DMS153 treated with DMSO at 0.1 percent for 48 hours (cell line): ENCODE measurements at regions not wholly inside any gene's neighbourhood (a gene's known extent, or its start where the extent isn't known, plus 50 kb on each side); places are given as distances from the start of the nearest gene placed in this dataset.
A peak's percentile ranks its signal among the peaks of the same experiment; 100 is the strongest.

Experiments used
- DNase-seq: peaks from one replicate; lab custom pipeline; 2025; ENCODE audit not compliant: unreplicated experiment; lab: John Stamatoyannopoulos, UW

DNA sequence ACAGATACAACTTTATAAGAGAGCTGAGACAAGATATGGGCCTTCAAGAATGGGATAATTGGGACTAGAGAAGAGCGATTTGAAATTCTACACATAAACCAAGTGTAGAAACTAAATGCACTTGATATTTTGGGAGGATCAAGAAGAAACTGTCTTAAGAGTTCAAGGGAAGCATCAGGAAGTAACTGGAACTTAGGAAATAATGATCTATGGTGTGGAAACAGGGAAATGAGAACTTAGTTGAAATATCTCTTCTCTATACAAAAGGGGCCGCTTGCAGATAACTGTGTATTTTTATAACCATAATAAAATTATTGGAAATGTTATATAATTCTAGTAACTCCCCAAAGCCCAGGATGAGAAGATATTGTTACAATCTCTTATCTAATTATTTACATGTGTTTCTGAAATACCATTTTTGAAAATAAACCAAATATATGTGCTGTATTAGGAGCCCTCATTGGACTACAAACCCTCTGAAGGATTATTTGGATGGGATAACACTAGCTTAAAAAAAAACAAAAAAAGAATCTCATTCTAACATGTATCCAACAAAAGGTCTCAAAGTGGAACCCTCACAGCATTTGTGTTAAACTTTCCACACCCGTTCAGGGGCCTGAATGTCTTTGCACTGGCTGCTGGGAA is 84.7 kb upstream of the FLRT2 start:
- DNase-seq: no peak

DNA sequence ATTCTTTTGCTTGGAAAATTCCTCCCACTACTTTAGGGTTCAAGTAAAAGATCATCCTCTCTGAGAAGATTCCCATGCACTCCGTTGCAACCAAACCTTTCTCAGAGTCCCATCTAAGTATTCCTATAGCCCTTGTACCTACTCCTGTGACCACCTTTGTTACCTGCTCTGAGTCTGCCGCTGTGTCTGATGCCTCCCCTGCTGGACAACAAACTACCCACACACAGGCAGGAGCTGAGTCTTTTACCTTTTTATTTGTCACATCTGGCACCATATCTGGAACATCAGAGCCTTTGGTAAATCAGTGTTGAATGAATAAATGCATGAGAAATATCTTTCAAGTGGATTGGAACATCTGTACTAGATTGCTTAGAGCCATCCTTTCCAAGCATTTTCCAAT is 82.1 kb upstream of the FLRT2 start:
- DNase-seq: no peak

DNA sequence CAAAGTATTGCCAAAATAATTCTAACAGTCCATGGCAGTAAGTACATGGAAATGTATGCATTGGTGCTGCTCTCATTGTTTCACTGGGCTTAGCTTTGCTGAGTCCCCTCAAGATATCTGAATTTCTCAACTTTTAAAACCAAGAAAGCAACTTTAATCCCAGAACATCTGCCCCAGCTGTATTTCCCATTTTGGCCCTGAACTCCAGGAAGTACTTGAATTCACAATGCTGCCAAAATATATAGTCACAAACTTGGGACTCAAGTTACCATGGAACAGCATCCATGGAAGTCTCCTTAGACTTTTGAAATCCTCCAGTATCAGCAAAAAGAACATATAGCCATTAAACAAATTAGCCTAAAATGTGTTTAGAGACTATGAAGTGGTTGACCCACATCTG is 78.5 kb upstream of the FLRT2 start:
- no peak for DNase-seq

DNA sequence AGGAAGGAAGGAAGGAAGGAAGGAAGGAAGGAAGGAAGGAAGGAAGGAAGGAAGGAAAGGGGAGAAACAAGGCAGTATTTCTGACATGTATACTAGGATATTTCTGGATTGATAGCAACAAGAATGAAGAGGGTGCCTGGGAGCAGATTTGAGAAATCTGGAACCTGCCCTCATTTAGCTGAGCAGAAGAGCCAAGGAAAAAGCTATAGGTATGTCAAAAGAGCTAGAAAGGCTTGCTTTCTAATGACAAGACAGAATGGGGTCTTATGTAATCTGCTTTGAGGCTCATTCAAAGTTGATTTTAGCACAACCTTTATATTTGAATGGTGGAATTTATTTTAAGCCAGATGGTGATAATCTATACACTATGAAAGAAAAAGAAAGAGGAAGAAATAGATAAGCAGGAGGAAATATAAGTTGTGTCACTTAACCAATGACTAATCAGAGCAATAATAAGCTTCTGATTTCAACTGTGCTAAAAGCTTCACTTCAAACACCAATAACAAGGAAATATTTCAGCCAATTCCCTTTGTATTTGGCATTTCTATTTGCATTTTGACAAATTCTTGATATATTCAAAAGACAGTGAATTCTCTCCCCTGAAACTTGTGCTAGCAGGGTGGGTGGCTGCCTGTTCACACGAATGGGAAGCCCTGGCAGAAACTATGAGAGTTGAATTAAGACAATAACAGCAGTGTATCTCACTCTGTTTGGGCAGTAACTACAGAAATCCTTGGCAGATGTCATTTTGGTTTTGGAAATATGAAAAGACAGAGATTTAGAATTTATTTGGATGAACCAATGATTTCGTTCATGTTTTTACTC is 76.3 kb upstream of the FLRT2 start:
- no peak for DNase-seq

DNA sequence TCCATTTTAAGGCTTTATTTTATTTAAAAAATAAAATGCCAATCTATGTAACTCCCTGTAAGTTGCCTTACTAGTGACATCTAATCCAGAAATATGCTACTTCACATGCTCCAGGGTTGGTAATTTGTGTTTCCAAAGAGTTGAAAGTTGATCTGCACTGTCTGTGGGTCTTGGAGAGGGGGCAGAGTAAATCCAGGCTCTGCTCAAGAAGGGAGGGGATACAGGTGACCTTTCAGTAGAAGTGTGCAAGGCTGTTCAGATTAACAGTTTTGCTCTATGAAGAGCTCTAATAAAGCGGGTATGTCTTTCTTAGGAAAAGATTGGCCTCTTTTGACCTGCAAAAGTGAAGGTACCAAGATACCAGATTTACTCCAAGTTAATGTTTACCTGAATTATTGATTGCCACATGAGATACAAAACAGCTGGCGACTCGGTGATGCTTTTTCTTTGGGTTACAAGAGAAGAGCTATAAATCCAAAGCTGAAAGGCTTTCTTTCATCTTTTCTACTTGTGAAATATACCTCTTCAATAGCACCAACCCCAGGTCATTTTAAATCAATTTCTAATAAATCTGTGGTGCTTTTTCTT is 75.6 kb upstream of the FLRT2 start:
- no peak for DNase-seq

DNA sequence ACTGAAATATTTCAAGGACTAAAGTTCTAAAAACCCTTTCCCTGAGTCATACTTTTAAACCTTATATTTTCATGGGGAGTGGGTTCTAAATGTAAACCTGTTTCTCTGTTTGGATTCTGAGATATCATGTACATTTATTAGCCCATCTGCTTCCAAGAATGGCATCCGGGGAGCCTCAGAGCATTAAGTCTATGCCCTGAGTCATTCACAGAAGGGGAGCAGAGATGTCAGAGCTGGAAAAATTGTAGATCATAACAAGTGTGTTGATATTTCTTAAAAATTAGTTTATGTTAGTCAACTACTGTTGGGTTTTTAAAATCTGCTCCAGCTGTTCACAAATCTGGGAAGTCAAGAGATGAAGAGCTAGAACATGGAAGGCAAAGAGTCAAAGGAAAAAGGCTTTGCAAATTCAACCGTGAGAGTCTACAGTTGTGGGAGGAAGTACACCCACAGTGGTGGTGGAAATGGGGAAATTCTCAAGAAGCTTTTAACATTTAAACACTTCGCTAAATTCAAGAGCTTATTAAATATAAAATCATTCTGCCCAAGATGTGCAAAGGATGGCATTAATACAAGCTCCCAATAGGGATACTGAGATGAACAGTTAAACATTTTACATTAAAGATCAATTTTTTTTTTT is 70.5 kb upstream of the FLRT2 start:
- no peak for DNase-seq

DNA sequence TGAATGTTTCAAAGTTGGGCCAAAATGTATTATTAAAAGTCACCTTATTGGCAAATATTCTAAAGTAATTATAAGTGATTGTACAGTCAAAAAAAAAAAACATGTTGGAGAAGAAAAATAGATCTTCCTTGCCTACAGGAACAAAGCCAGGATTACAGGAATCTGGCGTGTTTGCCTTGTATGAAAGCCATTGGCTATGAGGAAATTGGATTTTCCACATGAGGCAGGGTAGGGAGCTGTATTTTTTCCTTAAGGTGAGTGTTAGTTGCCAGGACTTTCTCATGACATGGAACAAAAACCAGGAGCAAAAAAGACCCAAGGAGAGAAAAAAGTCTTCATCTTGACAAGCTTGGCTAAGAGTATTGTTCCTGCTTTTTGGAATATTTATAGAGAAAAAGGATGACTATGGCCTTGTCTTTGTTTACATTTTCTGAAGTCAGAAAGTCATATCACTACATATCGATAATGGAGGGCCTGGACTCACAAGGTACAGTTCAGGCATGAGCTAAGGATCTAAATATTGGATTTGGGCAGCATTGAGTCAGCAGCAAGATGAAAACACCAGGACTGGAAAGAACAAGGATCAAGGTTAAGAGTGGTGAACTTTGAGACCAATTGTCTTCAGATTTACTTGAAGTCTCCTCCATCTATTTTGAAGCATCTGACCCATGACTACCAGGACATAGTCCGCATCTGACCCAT is 68.4 kb upstream of the FLRT2 start:
- DNase-seq: no peak

DNA sequence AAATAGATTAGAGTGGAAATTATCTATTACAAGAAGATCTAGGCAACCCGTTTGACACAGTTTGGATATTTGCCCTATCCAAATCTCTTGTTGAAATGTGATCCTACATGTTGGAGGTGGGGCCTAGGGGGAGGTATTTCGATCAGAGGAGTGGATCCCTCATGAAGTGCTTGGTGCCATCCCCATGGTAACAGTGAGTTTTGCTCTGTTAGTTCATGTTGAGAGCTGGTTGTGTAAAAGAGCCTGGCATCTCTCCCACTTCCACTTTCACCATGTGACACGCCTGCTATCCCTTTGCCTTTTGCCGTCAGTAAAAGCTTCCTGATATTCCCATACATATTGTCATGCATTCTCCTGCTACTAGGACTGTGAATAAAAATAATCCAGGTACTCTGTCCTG is 66.4 kb upstream of the FLRT2 start:
- DNase-seq: peak; percentile 30

DNA sequence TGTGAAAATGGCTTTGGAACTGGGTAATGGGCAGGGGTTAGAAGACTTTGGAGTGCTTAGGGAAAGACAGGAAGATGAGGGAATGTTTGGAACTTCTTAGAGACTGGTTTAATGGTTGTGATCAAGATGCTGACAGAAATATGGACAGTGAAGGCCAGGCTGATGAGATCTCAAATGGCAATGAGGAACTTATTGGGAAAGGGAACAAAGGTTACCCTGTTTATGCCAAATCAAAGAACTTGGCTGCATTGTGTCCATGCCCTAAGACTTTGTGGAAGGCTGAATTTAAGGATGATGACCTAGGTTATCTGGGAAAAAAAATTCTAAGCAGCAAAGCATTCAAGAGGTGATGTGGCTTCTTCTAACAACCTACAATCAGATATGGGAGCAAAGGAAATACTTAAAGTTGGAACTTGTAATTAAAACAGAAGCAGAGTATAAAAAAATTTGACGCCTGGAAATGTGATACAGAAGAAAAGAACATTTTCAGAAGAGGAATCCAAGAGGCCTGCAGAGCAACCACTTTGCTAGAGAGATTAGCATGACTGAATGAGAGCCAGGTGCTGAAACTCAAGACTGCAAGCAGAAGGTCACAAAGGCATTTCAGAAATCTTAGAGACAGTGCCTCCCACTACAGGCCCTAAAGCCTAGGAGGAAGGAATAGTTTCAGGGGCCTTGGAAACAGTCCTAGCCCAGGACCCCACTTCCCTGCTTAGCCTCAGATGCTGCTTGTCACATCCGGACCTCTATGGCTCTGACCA is 65.6 kb upstream of the FLRT2 start:
- DNase-seq: no peak

DNA sequence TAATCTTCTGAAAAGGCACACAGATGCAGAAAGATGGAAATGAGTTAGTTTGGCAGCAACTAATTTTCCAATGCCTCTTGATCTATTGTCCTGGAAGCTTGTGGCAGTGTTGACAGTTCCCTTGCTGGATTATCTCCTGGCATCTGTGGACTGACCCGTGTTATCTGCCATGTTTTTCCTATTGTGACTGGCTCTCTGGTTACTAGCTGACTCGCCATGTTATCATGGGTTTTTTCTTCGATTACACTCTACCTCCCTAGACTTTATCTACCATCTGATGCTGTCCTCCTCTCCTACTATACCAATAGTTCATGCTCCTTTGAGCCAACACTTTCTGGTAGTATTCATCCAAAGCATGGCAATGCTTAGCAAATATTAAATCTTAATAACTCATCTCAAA is 63.3 kb upstream of the FLRT2 start:
- no peak for DNase-seq

DNA sequence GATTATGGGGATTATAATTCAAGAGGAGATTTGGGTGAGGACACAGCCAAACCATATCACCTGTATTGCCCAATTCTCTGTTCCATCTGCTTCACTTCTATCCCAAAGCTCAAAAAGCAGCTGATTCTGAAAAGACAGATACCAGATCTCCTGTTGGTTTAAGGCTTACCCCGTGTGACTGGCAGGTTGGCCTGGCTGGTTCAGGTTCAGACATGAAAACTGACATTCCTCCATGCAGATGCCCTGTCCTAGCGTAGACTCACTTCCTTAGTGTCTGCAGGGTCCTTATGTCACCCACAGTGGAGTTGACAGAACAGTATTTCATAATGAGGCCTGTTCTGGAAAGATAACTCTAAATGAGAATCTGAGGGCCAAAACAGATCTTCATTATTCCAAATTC is 61.1 kb upstream of the FLRT2 start:
- DNase-seq: no peak

DNA sequence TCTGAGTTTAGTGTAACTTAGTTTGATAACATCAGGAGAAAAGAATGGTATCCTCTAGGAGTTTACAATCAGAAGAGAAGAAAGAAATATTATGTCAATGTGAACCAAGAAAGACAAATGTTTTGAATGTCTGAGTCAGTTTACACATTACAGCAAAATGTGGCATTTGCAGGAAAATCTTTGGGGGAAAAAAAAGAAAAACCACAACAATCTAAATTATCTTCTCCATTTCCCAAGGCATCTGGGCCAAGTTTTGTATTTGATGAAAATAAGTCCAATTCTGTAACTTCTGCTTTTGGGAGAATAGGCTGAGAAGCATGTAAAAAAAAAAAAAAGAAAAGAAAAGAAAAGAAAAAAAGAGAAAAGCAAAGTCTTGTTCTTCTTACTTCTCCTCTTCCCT is 58.8 kb upstream of the FLRT2 start:
- DNase-seq: no peak

DNA sequence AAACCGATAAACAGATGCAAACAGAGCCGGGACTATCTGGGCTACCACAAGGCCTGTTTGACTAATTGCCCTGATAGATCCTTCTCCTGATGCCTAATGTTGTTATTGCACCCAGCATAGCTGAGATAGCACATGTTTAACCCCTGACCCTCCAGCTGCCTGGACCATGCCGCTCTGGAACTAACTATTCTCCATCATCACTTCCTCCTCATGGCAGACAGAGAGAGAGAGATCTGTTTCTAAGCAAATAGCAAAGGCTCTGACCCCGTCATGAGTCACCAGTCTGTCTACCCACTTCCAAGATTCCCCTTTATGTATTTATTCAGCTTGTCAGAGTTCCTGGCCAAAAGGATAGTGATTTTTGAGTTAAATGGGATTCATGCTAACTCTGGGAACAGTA is 58.2 kb upstream of the FLRT2 start:
- DNase-seq: peak; percentile 6

DNA sequence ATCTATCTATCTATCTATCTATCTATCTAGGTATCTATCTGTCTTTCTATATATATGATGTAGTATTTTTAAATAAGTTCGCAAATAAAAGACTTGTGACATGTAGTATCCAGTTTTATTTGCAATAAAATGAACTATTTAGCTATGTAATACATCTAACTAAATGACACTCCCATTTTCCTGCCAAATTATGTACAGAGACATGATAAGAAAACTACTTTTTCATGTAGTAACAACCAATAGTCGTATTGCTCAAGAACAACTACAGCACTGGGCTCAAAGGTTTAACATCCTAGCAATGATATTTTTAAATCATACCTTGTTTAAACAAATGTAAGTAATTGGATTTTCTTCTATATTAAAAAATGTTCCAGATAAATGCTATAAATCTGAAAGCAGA is 55.5 kb upstream of the FLRT2 start:
- no peak for DNase-seq

DNA sequence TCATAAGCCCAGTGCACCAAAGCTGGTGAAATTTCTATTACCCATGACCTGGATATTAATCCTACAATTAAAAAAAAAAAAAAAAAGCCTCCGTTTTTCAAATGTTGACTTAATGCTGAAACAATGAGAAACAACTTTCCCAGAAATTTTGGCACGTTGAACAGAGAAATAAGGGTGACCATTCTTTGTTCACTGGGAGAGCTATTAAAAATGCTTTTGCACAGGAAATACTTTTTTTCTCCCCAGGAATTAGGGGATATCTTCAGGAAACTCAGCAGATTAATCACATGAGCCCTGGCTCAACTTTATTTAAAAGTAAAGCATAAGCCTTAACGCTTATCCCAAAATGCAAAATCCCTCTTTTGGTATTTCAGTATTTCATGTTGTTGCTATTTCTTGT is 54.8 kb upstream of the FLRT2 start:
- no peak for DNase-seq

DNA sequence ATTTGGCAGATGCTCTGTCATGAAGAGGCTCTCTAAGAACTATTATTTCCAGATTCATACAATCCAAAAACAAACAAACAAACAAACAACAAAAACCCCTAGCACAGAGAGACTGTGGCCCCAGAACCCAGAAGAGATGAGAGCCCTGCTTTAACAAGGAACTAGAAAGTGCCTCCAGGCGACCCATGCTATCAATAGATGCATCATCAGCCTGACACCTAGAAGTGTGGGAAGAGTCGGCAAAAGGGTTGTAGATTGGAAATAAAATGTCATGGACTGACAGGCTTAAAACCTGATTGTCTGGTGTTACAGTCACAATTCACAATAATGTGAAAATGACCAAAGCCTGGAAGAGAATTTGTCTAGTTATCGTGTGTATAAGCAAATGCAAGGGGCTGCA is 50.6 kb upstream of the FLRT2 start:
- DNase-seq: no peak

DNA sequence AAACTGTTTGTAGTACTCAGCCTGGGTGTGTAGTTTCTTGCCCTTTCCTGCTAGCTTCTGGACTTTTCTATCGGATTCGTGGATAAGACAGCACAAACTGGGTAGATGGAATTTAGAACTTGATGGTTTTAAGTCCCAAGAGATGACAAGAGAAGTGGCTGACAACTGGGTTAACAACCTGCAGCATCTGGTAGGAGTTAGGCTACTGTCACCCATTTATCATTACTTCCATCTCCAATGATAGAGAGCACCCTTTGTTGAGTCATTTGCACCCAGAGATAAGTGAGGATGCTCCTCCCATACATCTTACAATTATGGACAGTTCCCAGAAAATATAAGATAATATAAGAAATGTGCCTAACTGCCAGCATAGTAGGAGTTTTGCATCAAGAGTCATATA is 50.2 kb upstream of the FLRT2 start:
- no peak for DNase-seq
